ENCODE measurements at regions not wholly inside any gene's neighbourhood (a gene's known extent, or its start where the extent isn't known, plus 50 kb on each side); places are given as distances from the start of the nearest gene placed in this dataset.
"Not testable (repeated sequence)": the region's sequence is repeated elsewhere in the genome, so short reads cannot be mapped to it uniquely, and the experiment has no call there.

GRCh38 chr14:66013607-66014006 is 472.6 kb upstream of the CCDC196 start:
- not testable (repeated sequence) for TF ChIP-seq EZH2, CTCF, EZH2phosphoT487 (IDR thresholded peaks at IDR 0.05)

Data from neural progenitor cell (in vitro differentiated cells).